RWPE1 (cell line): ENCODE measurements at regions not wholly inside any gene's neighbourhood (a gene's known extent, or its start where the extent isn't known, plus 50 kb on each side); places are given as distances from the start of the nearest gene placed in this dataset.

ENCODE experiments used
- CTCF ChIA-PET: fragments of 350-600 bp; sonication (Branson Sonifier 250); formaldehyde crosslinking; extraction: SDS; loops from one replicate; lab custom pipeline; 2021; lab: Yijun Ruan, JAX
- POLR2A ChIA-PET: fragments of 400-600 bp; formaldehyde crosslinking; extraction: SDS; loops from one replicate; lab custom pipeline; 2020; ENCODE audit warnings: antibody characterized with exemption; ENCODE audit not compliant: low non-redundant PET; lab: Yijun Ruan, JAX
- DNase-seq: peaks from one replicate; pipeline ENCODE4 v3.0.0; 2012; ENCODE audit warnings: low spot score
- H3K27ac ChIP-seq: fragments of 450-650 bp; 2 replicates; pipeline ENCODE4 v1.5.1; 2017
- CTCF ChIP-seq: fragments of 450-650 bp; conservative IDR thresholded peaks from 2 replicates; pipeline ENCODE4 v1.5.1; 2017; ENCODE audit warnings: low read depth, mild to moderate bottlenecking

- no peak for DNase-seq
- no peak overlapping the region for H3K27ac ChIP-seq
- ChIA-PET POLR2A (no interaction called here), CTCF (interaction anchor here (1.1 kb wide), 1 partner anchor 46 kb away, joined by 3 read pairs; no protein-coding TSS in a partner anchor)
- no peak for TF ChIP-seq CTCF
Observed at GRCh38 chr5:104800440-104801048, 1238.0 kb upstream of the NUDT12 start.

- CTCF ChIA-PET = no interaction called here
Observed at GRCh38 chr5:104793755-104794080, 1231.1 kb upstream of the NUDT12 start.

GRCh38 chr5:104793031-104793754, 1230.6 kb upstream of the NUDT12 start:
- no peak for DNase-seq
- POLR2A ChIA-PET = no interaction called here
- CTCF ChIA-PET = no interaction called here
- no peak for TF ChIP-seq CTCF
- no peak overlapping the region for H3K27ac ChIP-seq

More at GRCh38 chr5:104793755-104794080, 1231.1 kb upstream of the NUDT12 start:
- no peak for DNase-seq
- TF ChIP-seq CTCF = no peak
- no peak overlapping the region for H3K27ac ChIP-seq
- POLR2A ChIA-PET = no interaction called here

GRCh38 chr5:104789366-104789765, 1226.8 kb upstream of the NUDT12 start:
- CTCF ChIA-PET = no interaction called here
- DNase-seq = no peak
- POLR2A ChIA-PET = no interaction called here
- no peak overlapping the region for H3K27ac ChIP-seq
- TF ChIP-seq CTCF = no peak

- CTCF ChIA-PET = no interaction called here
- TF ChIP-seq CTCF = no peak
- no peak overlapping the region for H3K27ac ChIP-seq
- DNase-seq = no peak
- POLR2A ChIA-PET = no interaction called here
Observed at GRCh38 chr5:104785097-104785496, 1222.5 kb upstream of the NUDT12 start.

GRCh38 chr5:104774372-104774771, 1211.8 kb upstream of the NUDT12 start:
- CTCF ChIA-PET = no interaction called here
- DNase-seq = no peak

More at GRCh38 chr5:104774372-104774771, 1211.8 kb upstream of the NUDT12 start:
- POLR2A ChIA-PET = no interaction called here
- no peak overlapping the region for H3K27ac ChIP-seq
- TF ChIP-seq CTCF = no peak
